ENCODE measurements at regions not wholly inside any gene's neighbourhood (a gene's known extent, or its start where the extent isn't known, plus 50 kb on each side); places are given as distances from the start of the nearest gene placed in this dataset.

DNA sequence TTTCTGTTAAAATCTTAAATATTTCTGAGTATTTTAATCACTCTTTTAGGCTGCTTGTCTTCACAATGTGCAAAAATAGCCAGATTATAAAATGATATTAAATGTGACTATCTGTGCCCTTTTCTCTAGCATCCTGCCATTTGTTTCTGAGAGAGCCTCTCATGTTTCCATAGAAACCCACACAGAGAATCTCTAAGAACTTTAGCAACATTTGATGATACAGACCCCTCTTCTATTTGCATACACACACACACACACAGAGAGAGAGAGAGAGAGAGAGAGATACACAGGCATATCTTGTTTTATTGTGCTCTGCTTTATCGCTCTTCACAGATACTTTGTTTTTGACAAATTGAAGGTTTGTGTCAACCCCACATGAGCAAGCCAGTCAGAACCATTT lies 134.5 kb upstream of the DDX18 start:
- CTCF ChIA-PET, result no interaction called here
- intact Hi-C loops (cut with micrococcal nuclease), result no loop called here
- no peak for ATAC-seq (ENCODE audit: low read depth)

More for the DNA sequence above, 134.5 kb upstream of the DDX18 start:
- Histone ChIP-seq H2BK15ac (ENCODE audit: low read depth, low read length) (no peak overlapping the region), H3K9me3 (ENCODE audit: control insufficient read depth, insufficient read depth, low read length) (peaks cover 6% of the 10 kb centered on the region), H4K5ac (ENCODE audit: low read depth, low read length) (no peak overlapping the region), H3K14ac (replicated peaks; ENCODE audit: low read depth, low read length) (no peak overlapping the region), H2BK20ac (ENCODE audit: low read depth, low read length) (no peak overlapping the region), H3K4me3 (ENCODE audit: insufficient read depth, low read depth, low read length) (no peak overlapping the region), H3K56ac (ENCODE audit: extremely low read depth, insufficient read depth, low read length) (no peak overlapping the region), H3K9ac (ENCODE audit: low read depth, low read length) (no peak overlapping the region), H3K79me1 (ENCODE audit: low read depth in 1 of 2, low read length in 2 of 2) (no peaks in the 10 kb centered on the region), H3K27ac (ENCODE audit: insufficient read depth, low read length) (no peak overlapping the region), H4K8ac (ENCODE audit: low read depth in 2 of 2, low read length in 2 of 2) (no peak overlapping the region), H3K4me1 (ENCODE audit: control insufficient read depth, insufficient read depth, low read length) (no peaks in the 10 kb centered on the region), H2AK5ac (ENCODE audit: low read depth, low read length) (no peak overlapping the region), H3K4me2 (ENCODE audit: low read depth, low read length) (no peak overlapping the region), H2AFZ (replicated peaks; ENCODE audit: low read length, poor library complexity) (no peak overlapping the region), H3K9me1 (ENCODE audit: insufficient read depth, low read length) (no peaks in the 10 kb centered on the region), H3K18ac (ENCODE audit: low read depth, low read length) (no peak overlapping the region), H2BK5ac (ENCODE audit: low read depth, low read length, poor library complexity, severe bottlenecking) (no peak overlapping the region), H3K23ac (ENCODE audit: low read depth, low read length) (no peak overlapping the region), H2BK120ac (ENCODE audit: low read depth, low read length) (no peak overlapping the region), H3K27me3 (ENCODE audit: control insufficient read depth, insufficient read depth, low read length) (no peaks in the 10 kb centered on the region), H4K20me1 (ENCODE audit: insufficient read depth, low read length) (no peaks in the 10 kb centered on the region), H3K4ac (ENCODE audit: low read depth, low read length) (no peak overlapping the region), H4K91ac (ENCODE audit: insufficient read depth, low read depth, low read length) (no peak overlapping the region), H2AK9ac (replicated peaks; ENCODE audit: low read depth, low read length, poor library complexity) (no peak overlapping the region), H3K36me3 (ENCODE audit: control insufficient read depth, insufficient read depth, low read length) (no peaks in the 10 kb centered on the region)
- no CpG with 5 or more reads among the region's 1 CpG for WGBS, 2 experiments (ENCODE audit: extremely low coverage in 2 of 2, insufficient read length in 1 of 2)
- TF ChIP-seq SMC3 (IDR thresholded peaks at IDR 0.05; ENCODE audit: low read depth, low read length) (no peak), ELK1 (IDR thresholded peaks at IDR 0.05; ENCODE audit: borderline replicate concordance, low read depth, low read length) (no peak), POLR2A (IDR thresholded peaks at IDR 0.05; ENCODE audit: low read depth, low read length) (no peak), FOS (IDR thresholded peaks at IDR 0.05; ENCODE audit: low read depth, low read length) (no peak), MAZ (IDR thresholded peaks at IDR 0.05; ENCODE audit: borderline replicate concordance, low read depth, low read length) (no peak)
- BruUV-seq (replicated peaks), result no TSS peak
- no peak for DNase-seq
- in situ Hi-C loops (cut with MboI; ENCODE audit: low sequenced_read_pairs), result no loop called here
- POLR2A ChIA-PET (ENCODE audit: unreplicated experiment), result no interaction called here
- dilution Hi-C loops (cut with HindIII; ENCODE audit: low sequenced_read_pairs, unreplicated experiment), result no loop called here
